Dendritic cell treated with granulocyte-macrophage colony-stimulating factor and Interleukin-4, amounts not matched to agents 40 ng/mL and 50 ng/mL, for 4 days (primary cell): ENCODE measurements at regions not wholly inside any gene's neighbourhood (a gene's known extent, or its start where the extent isn't known, plus 50 kb on each side); places are given as distances from the start of the nearest gene placed in this dataset.
"Not testable (repeated sequence)": the region's sequence is repeated elsewhere in the genome, so short reads cannot be mapped to it uniquely, and the experiment has no call there.

ENCODE experiments used
- H3K27ac Mint-ChIP-seq: one replicate; pipeline ENCODE4 v1.8.0; 2022; ENCODE audit warnings: mild to moderate bottlenecking, mixed read lengths
- H3K27me3 Mint-ChIP-seq: one replicate; pipeline ENCODE4 v1.8.0; 2022; ENCODE audit warnings: mild to moderate bottlenecking, mixed read lengths
- H3K36me3 Mint-ChIP-seq: one replicate; pipeline ENCODE4 v1.8.0; 2022; ENCODE audit warnings: low read depth, mixed read lengths
- H3K4me1 Mint-ChIP-seq: one replicate; pipeline ENCODE4 v1.8.0; 2022; ENCODE audit warnings: low read depth, mixed read lengths
- H3K4me3 Mint-ChIP-seq: one replicate; pipeline ENCODE4 v1.8.0; 2022; ENCODE audit warnings: mild to moderate bottlenecking, moderate library complexity, mixed read lengths
- H3K9me3 Mint-ChIP-seq: one replicate; pipeline ENCODE4 v1.8.0; 2022; ENCODE audit warnings: mixed read lengths
- intact Hi-C: fragments of 100-400 bp; cut with micrococcal nuclease; formaldehyde crosslinking; loops from one replicate; pipeline ENCODE4 v1.15.0; 2022

DNA sequence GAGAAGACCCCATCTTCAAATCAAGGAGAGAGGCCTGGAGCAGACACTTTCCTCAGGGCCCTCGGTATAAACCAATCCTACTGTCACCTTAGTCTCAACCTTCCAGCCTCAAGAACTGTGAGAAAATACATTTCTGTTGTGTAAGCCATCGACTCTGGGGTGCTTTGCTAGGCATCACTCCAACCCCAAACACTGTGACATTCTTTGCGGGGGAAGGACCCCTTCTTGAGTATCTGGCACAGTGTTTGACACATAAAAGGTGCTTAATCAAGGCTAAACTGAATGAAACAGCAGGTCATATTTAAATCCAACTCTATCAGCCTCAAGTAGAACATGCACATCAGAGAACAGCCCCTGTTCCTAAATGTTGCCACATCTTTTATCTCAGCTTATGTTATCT, 558.1 kb downstream of the INSC start:
- peaks cover 15% of the 10 kb centered on the region for H3K9me3 Mint-ChIP-seq
- H3K27me3 Mint-ChIP-seq = peaks cover 28% of the 10 kb centered on the region
- intact Hi-C loops = no loop called here
- H3K4me1 Mint-ChIP-seq = no peaks in the 10 kb centered on the region
- H3K27ac Mint-ChIP-seq = no peak overlapping the region
- H3K36me3 Mint-ChIP-seq = no peaks in the 10 kb centered on the region
- no peak overlapping the region for H3K4me3 Mint-ChIP-seq

DNA sequence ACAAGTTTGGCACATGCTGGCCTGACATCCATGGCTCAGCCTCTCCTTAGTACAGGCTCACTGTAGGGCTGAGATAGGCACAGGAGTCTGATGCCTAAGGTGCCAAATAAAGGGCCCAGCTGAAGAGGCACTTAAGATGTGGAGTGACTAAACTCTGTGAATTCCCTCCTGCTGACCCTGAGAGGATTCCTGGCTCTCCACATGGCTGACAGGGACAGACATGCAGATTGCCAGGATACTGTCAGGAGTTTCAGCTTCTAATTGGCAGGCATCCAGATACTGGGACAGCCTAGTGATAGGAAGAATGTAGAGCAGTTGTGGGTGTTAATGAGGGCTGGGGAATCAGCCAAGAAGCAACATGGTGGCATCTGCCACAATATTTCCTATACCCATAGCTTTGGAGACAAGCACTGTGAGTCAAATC, 558.7 kb downstream of the INSC start:
- intact Hi-C loops = no loop called here

DNA sequence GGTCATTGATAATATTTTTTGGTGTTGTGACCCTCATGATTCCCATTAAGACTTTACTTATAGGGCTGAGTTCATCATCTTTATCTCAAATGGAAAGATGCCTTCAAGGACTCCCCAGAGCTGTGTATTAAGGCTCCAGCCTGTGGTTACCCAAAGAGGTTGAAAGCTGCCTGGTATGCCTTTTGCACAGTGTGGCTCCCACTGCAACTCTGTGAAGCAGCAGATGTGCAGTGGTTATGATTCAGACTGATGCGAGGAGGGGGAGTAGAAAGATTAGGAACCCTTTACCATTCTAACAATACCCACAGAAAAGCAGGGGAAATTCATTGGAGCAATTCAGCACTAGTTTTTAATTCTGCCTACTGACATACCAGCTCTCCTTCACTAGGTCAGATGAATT, 560.0 kb downstream of the INSC start:
- H3K36me3 Mint-ChIP-seq = no peaks in the 10 kb centered on the region
- H3K4me3 Mint-ChIP-seq = no peak overlapping the region
- H3K9me3 Mint-ChIP-seq = peaks cover 28% of the 10 kb centered on the region
- peaks cover 25% of the 10 kb centered on the region for H3K27me3 Mint-ChIP-seq
- H3K27ac Mint-ChIP-seq = no peak overlapping the region
- intact Hi-C loops = no loop called here
- no peaks in the 10 kb centered on the region for H3K4me1 Mint-ChIP-seq

More for the DNA sequence above, 558.7 kb downstream of the INSC start:
- peaks cover 23% of the 10 kb centered on the region for H3K27me3 Mint-ChIP-seq
- H3K9me3 Mint-ChIP-seq = peaks cover 21% of the 10 kb centered on the region
- no peak overlapping the region for H3K4me3 Mint-ChIP-seq
- H3K27ac Mint-ChIP-seq = no peak overlapping the region
- no peaks in the 10 kb centered on the region for H3K4me1 Mint-ChIP-seq
- H3K36me3 Mint-ChIP-seq = no peaks in the 10 kb centered on the region

DNA sequence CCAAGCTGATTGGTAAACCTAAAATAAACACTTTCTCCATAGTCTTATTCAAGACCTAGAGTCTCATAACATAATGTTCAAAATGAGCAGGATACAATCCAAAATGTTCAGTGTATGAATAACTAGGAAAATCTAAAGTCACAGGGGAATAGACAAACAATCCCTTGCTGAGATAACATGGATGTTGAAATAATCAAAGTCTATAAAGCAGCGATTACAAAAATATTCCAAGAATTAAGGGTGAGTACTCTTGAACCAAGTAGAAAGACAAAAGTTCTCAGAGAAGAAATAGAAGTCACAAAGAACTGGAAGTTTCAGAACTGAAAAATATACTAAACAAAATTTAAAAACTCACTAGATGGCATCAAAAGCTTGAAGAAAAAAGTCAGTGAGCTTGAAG, 561.0 kb downstream of the INSC start:
- no peaks in the 10 kb centered on the region for H3K4me1 Mint-ChIP-seq
- H3K27me3 Mint-ChIP-seq = peaks cover 19% of the 10 kb centered on the region
- no peak overlapping the region for H3K4me3 Mint-ChIP-seq
- no peaks in the 10 kb centered on the region for H3K36me3 Mint-ChIP-seq
- no peak overlapping the region for H3K27ac Mint-ChIP-seq
- H3K9me3 Mint-ChIP-seq = peaks cover 28% of the 10 kb centered on the region
- intact Hi-C loops = no loop called here

DNA sequence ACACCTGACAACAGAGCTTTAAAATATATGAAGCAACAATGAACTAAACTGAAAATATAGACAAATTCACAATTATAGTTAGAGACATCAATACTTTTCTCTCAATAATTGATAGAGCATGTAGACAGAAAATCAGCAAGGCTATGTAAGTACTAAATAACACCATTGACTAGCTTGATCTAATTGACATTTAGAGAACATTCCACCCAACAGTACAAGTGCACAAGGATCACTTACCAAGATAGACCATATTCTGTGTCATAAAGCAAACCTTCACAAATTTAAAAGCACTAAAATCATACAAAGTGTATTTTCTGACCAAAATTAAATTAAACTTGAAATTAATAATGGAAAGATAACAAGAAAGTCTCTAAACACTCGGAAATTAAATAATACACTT, 562.5 kb downstream of the INSC start:
- peaks cover 10% of the 10 kb centered on the region for H3K27me3 Mint-ChIP-seq
- intact Hi-C loops = no loop called here
- H3K4me3 Mint-ChIP-seq = no peak overlapping the region
- no peaks in the 10 kb centered on the region for H3K36me3 Mint-ChIP-seq
- H3K27ac Mint-ChIP-seq = no peak overlapping the region
- no peaks in the 10 kb centered on the region for H3K4me1 Mint-ChIP-seq
- peaks cover 28% of the 10 kb centered on the region for H3K9me3 Mint-ChIP-seq

DNA sequence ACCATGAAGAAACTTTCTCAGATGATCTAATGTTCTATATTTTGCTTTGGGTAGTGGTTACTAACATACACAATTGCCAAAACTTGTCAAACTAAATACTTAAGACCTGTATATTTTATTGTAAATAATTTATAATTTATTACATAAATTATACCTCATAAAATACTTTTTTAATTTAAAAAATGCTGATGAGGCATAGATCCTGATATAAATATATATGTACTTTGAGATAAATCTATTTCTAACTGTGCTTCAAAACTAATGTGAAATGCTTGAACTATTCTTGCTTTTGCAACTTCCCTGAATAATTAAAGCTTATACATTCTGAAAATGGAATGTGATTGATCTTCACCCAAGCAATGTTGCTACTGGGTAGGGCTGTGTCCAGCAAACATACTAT, 568.8 kb downstream of the INSC start:
- H3K27me3 Mint-ChIP-seq = peaks cover 10% of the 10 kb centered on the region
- intact Hi-C loops = no loop called here
- H3K4me1 Mint-ChIP-seq = peaks cover 4% of the 10 kb centered on the region
- no peak overlapping the region for H3K4me3 Mint-ChIP-seq
- H3K27ac Mint-ChIP-seq = no peak overlapping the region
- peaks cover 26% of the 10 kb centered on the region for H3K9me3 Mint-ChIP-seq
- H3K36me3 Mint-ChIP-seq = no peaks in the 10 kb centered on the region

DNA sequence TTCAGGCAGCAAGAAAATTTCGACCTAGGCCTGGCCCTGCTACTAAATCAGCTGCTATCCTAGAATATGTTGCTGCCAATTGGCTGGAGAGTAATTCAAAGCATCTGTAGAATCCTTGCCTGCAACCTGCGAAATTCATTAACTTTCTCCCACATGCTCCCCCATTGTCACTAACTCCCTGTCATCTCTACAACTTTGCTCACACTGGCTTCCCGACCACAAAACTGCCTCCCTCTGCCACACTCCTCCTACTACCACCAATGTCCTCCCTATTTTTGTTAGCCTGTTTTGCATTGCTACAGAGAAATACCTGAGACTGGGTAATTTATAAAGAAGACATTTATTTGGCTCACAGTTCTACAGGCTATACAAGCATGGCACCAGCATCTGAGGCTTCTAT, 570.6 kb downstream of the INSC start:
- Mint-ChIP-seq H3K36me3 (no peaks in the 10 kb centered on the region), H3K4me1 (peaks cover 5% of the 10 kb centered on the region), H3K4me3 (no peak overlapping the region), H3K27ac (no peak overlapping the region), H3K27me3 (peaks cover 8% of the 10 kb centered on the region), H3K9me3 (peaks cover 20% of the 10 kb centered on the region)
- intact Hi-C loops = no loop called here

DNA sequence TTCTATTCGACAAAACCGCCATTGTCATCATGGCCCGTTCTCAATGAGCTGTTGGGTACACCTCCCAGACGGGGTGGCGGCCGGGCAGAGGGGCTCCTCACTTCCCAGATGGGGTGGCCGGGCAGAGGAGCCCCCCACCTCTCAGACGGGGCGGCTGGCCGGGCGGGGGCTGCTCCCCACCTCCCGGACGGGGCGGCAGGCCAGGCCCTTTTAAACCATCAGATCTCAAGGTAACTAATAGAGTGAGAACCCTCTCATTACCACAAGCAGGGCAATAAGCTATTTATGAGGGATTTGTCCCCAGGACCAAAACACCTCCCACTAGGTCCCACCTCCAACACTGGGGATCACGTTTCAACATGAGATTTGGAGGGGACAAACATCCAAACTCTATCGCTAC, 571.5 kb downstream of the INSC start:
- not testable (repeated sequence) for H3K4me3 Mint-ChIP-seq, H3K27ac Mint-ChIP-seq, H3K4me1 Mint-ChIP-seq

DNA sequence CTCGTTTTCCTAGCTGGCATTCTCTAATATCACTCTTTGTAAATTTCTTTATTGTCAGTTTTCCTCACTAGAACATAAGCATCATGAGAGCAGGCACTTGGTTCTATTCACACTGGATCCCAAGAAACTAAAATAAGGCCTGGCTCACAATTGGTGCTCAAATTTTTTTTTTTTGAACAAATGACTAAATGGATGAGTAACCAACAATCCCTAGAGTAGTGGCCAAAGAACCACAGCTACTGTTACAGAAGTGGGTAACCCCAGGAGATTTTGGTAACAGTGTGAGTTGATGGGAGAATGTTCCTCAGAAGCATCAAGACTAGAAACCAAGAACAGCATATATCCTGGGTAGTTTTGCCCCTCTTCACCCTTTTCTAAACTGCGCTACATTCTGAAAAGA, 572.6 kb downstream of the INSC start:
- Mint-ChIP-seq H3K27ac (no peak overlapping the region), H3K9me3 (peaks cover 20% of the 10 kb centered on the region), H3K27me3 (peaks cover 6% of the 10 kb centered on the region), H3K36me3 (no peaks in the 10 kb centered on the region), H3K4me3 (no peak overlapping the region), H3K4me1 (peaks cover 5% of the 10 kb centered on the region)
- intact Hi-C loops = no loop called here

More for the DNA sequence above, 571.5 kb downstream of the INSC start:
- H3K27me3 Mint-ChIP-seq, intact Hi-C loops, H3K36me3 Mint-ChIP-seq: not testable (repeated sequence)
- H3K9me3 Mint-ChIP-seq = peaks cover 20% of the 10 kb centered on the region

DNA sequence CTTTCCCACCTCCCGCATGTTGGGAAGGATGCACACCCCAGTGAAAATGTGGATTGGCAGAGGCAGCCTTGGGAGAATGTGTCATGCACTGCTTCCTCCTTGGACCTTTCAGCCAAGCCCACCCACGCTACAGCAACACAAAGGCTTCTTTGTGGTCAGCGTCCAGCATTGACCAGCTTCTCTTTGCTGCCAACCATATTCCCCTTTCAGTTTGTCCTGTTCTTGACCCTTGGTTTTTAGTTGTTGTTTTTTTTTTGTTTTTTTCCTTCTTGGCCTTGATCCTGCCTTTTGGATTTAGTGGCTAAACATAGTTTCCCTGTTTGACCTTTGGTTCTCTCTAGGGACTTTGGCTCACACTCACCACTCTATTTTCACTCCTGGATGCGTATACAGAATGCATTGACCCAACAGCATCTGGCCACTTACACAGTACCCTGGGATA, 573.6 kb downstream of the INSC start:
- Mint-ChIP-seq H3K27me3 (peaks cover 9% of the 10 kb centered on the region), H3K4me3 (no peak overlapping the region), H3K27ac (no peak overlapping the region), H3K36me3 (no peaks in the 10 kb centered on the region), H3K9me3 (peaks cover 20% of the 10 kb centered on the region), H3K4me1 (peaks cover 5% of the 10 kb centered on the region)
- intact Hi-C loops = no loop called here

DNA sequence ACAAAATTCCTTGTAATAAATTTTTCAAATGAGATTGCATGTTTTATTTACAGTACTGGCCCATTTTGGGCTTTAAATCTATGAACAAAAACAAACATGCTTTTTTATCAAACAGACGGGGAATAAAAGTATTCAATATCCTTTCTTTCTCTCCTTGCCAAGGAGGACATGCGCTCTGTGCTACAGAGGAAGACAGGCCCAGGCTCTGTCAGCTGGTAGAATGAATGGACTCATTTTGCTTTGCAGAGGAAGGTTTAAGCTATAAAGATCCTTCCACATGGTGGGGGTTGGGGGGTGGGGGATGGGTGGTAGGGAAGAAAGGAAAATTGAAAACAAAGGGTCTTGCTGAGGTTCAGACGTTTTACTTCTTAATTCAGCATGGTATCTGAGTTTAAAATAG, 575.6 kb downstream of the INSC start:
- peaks cover 5% of the 10 kb centered on the region for H3K9me3 Mint-ChIP-seq
- intact Hi-C loops = no loop called here
- no peaks in the 10 kb centered on the region for H3K36me3 Mint-ChIP-seq
- H3K27ac Mint-ChIP-seq = no peak overlapping the region
- peaks cover 5% of the 10 kb centered on the region for H3K4me1 Mint-ChIP-seq
- H3K4me3 Mint-ChIP-seq = no peak overlapping the region
- H3K27me3 Mint-ChIP-seq = peaks cover 11% of the 10 kb centered on the region

DNA sequence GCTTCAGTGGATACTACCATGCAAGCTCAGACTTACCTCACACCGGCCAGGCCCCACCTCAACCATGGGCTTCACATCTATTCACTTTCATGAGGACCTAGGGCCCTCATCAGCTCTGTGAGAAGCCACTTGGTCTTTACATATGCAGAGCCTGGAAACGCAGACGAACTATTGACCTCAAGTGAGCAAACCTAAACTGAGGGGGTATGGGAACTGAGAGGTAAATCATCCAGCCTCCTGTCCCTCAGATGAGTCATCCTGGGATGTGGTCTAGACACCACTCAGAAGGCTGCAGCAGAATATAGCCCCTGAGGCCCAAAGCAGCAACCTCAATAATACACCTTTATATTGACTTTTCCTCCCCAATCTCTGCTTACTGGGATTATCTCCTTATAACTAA, 578.0 kb downstream of the INSC start:
- Mint-ChIP-seq H3K36me3 (no peaks in the 10 kb centered on the region), H3K9me3 (peaks cover 5% of the 10 kb centered on the region), H3K4me1 (peaks cover 9% of the 10 kb centered on the region), H3K27me3 (peaks cover 14% of the 10 kb centered on the region), H3K4me3 (no peak overlapping the region), H3K27ac (no peak overlapping the region)
- intact Hi-C loops = no loop called here

DNA sequence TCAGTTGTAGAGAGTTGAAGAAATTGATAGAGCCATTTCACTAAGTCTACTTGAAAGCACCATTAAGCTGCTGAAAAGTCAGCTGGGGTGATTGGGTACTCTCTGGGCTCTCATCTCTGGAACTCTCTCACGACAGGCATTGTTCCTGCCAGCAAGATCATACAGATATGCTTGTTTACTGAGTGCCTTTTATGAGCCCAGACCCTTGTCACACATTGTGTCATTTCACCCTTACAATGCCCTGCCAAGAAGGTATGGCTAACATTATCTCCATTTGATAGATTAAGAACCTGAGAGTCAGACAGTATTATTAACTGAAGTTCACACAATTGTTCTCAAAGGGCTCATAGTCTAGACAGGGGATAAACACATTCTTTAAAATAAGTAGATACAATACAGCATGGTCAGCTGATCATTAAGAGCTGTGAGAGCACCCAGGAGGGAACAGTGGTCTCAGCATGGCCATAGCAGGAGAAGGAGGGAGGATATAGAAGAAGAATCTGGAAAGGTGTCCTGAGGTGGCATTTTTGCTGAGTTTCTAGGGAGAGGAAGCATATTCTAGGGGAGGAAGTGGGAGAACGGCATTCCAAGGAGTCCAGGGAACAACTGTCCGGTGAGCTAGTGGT, 580.5 kb downstream of the INSC start:
- intact Hi-C loops = no loop called here
- no peak overlapping the region for H3K4me3 Mint-ChIP-seq
- H3K27me3 Mint-ChIP-seq = peaks cover 18% of the 10 kb centered on the region
- H3K36me3 Mint-ChIP-seq = no peaks in the 10 kb centered on the region
- H3K4me1 Mint-ChIP-seq = peaks cover 4% of the 10 kb centered on the region
- H3K27ac Mint-ChIP-seq = no peak overlapping the region
- H3K9me3 Mint-ChIP-seq = peaks cover 5% of the 10 kb centered on the region

DNA sequence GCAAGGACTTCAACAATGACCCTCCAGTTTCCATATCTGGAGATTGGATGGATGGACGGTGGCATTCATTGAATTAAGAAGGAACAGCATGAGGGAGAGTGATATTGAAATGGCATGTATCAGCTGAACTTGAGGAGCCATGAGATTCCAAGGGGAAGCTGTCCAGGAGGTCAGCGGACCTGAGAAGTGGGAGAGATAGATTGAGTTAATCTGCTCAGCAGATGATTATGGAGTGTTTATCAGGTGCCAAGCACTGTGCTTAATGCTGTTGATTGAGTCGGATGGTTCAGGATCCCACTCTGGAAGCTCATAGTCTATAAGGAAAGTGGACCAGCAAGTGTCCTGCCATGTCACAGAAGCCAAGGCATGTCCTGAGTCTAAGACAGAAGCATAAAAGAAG, 581.3 kb downstream of the INSC start:
- peaks cover 4% of the 10 kb centered on the region for H3K4me1 Mint-ChIP-seq
- no peak overlapping the region for H3K27ac Mint-ChIP-seq
- H3K36me3 Mint-ChIP-seq = no peaks in the 10 kb centered on the region
- peaks cover 5% of the 10 kb centered on the region for H3K9me3 Mint-ChIP-seq
- no peak overlapping the region for H3K4me3 Mint-ChIP-seq
- intact Hi-C loops = no loop called here
- H3K27me3 Mint-ChIP-seq = peaks cover 18% of the 10 kb centered on the region
